HG02623 (cell line): ENCODE measurements at regions not wholly inside any gene's neighbourhood (a gene's known extent, or its start where the extent isn't known, plus 50 kb on each side); places are given as distances from the start of the nearest gene placed in this dataset.

Experiments
- ATAC-seq: cut with Tn5 transposase; IDR thresholded peaks from one replicate; pipeline ENCODE4 v1.9.1; 2021; ENCODE audit warnings: moderate library complexity; ENCODE audit not compliant: unreplicated experiment

GRCh38 chr4:11271263-11271662 is 157.4 kb downstream of the HS3ST1 start:
- no peak for ATAC-seq

GRCh38 chr4:11268149-11268548 is 160.5 kb downstream of the HS3ST1 start:
- ATAC-seq: no peak

GRCh38 chr4:11264841-11265240 is 163.9 kb downstream of the HS3ST1 start:
- no peak for ATAC-seq

- ATAC-seq: no peak
These were observed 164.3 kb downstream of the HS3ST1 start for GRCh38 chr4:11264346-11264745.

- no peak for ATAC-seq
These were observed 165.5 kb downstream of the HS3ST1 start for GRCh38 chr4:11263208-11263607.

GRCh38 chr4:11261066-11261850 is 167.4 kb downstream of the HS3ST1 start:
- no peak for ATAC-seq

- no peak for ATAC-seq
These were observed 168.9 kb downstream of the HS3ST1 start for GRCh38 chr4:11259837-11260236.

GRCh38 chr4:11252149-11252548 is 176.5 kb downstream of the HS3ST1 start:
- no peak for ATAC-seq

GRCh38 chr4:11250510-11250909 is 178.2 kb downstream of the HS3ST1 start:
- no peak for ATAC-seq

GRCh38 chr4:11232015-11232414 is 196.7 kb downstream of the HS3ST1 start:
- ATAC-seq: no peak

- no peak for ATAC-seq
These were observed 197.8 kb downstream of the HS3ST1 start for GRCh38 chr4:11230866-11231265.

GRCh38 chr4:11228530-11228929 is 200.2 kb downstream of the HS3ST1 start:
- ATAC-seq: no peak

- ATAC-seq: no peak
These were observed 205.4 kb downstream of the HS3ST1 start for GRCh38 chr4:11223311-11223710.

GRCh38 chr4:11218692-11219091 is 210.0 kb downstream of the HS3ST1 start:
- ATAC-seq: no peak

- no peak for ATAC-seq
These were observed 212.2 kb downstream of the HS3ST1 start for GRCh38 chr4:11216520-11216919.

GRCh38 chr4:11214281-11214680 is 214.4 kb downstream of the HS3ST1 start:
- no peak for ATAC-seq

GRCh38 chr4:11209826-11210225 is 218.9 kb downstream of the HS3ST1 start:
- no peak for ATAC-seq

- ATAC-seq: no peak
These were observed 227.4 kb downstream of the HS3ST1 start for GRCh38 chr4:11201256-11201655.

- ATAC-seq: no peak
These were observed 230.0 kb downstream of the HS3ST1 start for GRCh38 chr4:11198516-11199305.

GRCh38 chr4:11197631-11198341 is 230.9 kb downstream of the HS3ST1 start:
- ATAC-seq: no peak

GRCh38 chr4:11196927-11197522 is 231.7 kb downstream of the HS3ST1 start:
- ATAC-seq: no peak
